ENCODE measurements at regions not wholly inside any gene's neighbourhood (a gene's known extent, or its start where the extent isn't known, plus 50 kb on each side); places are given as distances from the start of the nearest gene placed in this dataset.
A peak's percentile ranks its signal among the peaks of the same experiment; 100 is the strongest.

DNA sequence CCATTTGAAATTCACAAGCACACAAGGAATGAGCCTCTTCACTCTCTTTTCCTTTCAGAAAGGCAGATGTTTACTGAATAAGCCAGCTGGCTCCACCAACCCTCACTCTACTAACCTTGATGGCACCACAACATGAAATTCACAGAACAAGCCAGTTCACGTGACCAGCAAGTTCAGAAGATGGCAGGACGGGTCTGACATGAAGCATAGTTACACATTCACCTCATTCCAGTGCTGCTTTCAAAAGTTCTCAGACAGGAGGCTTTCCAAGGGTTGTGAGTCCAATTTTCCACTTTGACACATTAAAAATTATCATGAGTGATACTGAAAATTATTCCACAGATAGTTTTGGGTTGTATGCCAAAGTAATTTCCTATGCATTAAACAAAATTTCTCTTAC lies 74.2 kb upstream of the MBOAT2 start:
- DNase-seq: peak; percentile 44

DNA sequence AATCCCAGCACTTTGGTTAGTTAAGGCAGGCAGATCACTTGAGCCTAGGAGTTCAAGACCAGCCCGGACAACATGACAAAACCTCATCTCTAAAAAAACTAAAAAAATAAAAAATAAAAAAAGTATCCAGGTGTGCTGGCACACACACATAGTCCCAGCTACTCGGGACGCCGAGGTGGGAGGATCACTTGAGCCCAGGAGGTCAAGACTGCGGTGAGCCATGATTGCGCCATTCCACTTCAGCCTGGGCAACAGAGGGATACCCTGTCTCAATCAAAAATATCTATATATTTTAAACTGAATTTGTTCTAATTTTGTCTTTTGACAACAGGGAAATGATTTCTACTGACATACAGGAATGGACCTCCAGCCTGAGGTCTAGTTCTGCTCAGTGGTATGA lies 73.3 kb upstream of the MBOAT2 start:
- no peak for DNase-seq

DNA sequence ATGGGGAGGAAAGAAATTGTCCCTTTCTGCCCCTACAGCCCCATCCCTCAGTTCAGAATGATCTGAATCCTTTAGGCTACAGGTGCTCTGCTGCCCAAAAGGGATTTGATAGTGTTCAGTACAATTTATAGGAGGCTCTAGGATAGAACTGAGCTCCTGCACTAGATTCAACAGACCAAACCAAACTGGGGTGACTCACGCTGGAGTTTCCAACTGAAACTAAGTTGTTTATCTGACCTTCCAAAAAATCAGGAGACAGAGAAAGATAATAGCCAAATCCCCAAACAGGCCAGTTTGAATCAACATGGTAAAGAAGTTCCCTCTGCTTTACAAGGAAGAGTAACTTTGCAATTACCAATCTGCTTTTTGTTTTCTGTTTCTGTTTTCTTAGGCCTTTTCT lies 72.7 kb upstream of the MBOAT2 start:
- no peak for DNase-seq

DNA sequence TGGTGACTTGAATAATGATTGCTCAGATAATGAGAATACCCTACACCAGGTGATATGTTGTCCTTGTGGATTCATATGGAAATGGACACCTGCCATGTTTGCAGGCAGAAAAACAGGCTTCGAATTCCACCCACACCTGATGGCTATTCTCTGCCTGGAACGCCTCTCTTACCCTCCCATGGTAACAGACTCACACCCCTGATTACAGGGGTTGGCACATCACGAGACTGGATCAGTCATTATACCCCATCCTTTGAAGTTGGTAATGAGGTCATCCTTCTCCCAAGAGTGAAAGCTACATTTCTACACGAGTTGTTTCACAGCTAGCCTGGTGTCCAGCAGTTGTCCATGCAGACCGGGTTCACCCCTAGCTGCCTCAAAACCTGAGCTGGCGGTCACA lies 71.4 kb upstream of the MBOAT2 start:
- no peak for DNase-seq

DNA sequence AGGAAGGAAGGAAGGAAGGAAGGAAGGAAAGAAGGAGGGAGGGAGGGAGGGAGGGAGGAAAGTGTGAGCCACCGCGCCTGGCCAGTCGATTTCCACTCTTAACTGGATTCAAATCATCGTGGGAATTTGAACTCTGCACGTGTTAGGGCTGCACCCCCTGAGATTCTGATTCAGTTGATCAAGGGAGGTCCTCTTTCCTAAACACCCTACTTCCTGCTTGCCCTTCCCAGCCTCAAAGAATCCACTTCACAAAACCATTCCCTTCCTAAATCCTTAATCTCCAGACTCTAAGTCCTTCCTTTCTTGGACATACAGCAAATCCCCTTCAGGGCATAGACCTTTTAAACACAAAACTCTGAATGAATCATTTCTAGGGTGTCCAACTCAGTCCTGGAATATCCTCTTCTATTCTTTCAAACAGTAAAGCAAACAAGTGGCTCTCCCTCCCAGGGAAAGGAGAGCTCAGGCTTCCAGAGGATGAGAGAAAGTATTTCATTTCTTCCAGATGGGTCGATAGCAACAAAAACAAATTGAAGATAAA lies 68.2 kb upstream of the MBOAT2 start:
- DNase-seq: no peak

DNA sequence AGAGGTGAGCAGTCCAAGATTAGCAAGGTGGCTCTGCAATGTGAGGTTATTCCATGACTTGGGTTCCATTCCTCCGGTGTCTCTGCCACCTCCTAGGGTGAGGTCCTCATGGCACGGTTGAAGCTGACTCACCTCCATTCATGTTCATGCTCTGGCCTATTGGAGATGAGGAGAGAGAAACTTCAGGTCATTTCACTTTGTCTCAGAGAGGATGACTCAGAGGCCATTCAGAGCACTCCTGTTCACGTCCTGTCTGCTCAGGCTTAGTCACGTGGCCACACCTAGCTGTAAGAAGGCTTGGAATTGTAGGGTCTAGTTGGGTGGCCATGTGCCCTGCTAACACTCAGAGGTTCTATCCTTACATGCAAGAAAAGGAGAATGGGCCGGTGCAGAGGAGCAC lies 67.5 kb upstream of the MBOAT2 start:
- no peak for DNase-seq

DNA sequence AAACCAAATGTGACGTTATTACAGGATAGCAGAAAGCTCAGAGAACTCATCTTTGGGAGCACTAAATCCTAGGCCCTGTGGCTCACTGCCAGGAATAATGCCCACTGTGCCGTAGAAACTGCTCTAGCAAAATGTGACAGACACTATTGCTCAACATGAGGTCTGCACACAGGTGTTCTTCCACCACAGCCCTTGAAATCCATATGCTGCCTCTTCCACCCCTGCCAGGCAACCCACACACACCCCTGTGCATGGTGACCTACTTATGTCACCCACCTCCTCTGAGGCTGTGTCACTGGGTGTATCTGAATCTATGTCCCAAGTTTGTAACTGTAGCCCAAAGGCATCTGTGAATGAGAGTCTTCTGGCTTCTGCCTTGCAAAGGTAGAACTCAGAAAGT lies 66.1 kb upstream of the MBOAT2 start:
- no peak for DNase-seq

DNA sequence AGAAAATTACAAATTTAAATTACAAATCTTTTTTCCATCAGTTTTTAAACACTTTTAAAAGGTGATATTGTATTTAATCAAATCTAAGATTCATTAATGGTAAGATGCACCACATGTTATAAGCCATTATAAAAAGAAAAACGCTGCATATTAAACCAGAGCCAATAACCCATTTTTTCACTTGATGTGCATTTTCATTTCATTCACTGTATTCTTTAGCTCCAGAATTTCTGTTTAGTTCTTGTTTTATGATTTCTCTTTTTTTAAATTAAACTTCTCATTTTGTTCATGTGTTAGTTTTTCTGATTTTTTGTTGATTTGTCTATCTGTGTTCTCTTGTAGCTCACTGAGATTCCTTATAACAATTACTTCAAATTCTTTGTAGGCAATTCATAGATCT lies 62.4 kb upstream of the MBOAT2 start:
- no peak for DNase-seq

DNA sequence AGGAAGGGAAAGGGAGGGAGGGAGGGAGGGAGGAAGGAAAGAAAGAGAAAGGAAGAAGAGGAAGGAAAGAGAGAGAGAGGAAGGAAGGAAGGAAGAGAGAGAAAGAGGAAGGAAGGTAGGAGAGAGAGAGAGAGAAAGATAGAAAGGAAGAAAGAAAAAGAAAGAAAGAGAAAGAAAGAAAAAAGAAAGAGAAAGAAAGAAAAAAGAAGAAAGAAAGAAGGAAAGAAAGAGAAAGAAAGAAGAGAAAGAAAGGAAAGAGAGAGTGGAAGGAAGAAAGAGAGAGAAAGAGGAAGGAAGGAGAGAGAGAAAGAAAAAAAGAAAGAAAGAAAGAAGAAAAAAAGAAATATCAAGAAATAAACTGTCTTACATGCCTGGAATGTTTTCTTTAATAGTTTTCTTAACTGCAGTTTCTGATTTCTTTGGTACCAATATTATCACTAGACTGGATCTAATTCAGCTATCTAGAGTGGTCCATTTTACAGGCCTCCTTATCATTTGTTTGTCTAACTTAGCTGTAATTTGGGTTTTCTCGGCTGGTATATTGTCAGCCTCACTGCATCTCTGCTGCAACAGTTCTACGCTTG lies 59.6 kb upstream of the MBOAT2 start:
- DNase-seq: no peak

DNA sequence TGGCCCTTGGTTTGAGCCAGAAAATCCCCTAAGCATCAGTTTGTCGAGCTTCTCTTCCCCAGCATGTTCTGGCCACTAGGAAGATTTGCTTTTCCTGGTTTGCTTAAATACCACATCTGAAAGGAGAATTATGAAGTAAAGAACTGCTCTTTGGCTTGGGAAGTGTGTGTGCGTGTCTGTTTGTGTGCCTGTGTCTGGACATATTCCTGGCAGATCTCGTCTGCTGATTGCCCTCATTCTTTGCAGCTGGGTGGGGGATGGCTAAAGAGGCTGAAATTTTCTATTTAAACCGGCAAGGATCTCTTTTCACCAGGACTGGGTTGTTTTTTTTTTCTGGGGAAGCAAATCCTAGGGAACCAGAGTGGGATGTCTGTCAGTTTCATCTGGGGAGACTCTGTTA lies 57.3 kb upstream of the MBOAT2 start:
- DNase-seq: no peak

DNA sequence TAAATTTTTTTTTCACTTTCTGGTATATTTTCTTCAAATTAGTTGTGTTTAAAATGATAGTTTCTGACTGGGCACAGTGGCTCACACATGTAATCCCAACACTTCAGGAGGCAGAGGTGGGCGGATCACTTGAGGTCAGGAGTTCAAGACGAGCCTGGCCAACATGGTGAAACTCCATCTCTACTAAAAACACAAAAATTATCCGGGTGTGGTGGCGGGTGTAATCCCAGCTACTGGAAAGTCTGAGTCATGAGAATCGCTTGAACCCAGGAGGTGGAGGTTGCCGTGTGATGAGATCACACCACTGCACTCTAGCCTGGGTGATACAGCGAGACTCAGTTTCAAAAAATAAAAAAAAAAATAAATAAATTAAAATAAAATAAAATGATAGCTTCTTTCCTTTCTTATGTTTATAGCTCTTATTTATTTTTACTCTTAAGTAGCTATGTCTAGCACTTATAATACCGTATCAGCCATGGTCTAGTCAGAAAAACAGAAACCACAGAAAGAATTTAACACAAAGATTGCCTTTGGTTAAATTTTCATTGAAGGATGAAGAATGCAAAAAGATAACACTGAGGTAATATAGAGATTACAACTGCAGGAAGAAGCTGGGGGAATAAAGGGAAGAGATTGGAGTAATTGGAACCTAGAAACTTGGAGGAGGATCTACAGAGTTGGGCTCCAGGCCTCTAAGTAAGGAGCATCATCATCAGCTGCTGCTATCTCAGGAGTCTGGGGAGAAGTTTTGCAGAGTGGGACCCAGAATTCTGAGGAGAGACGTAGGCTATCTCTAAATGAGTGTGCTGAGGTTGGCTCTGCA lies 54.7 kb upstream of the MBOAT2 start:
- DNase-seq: no peak

DNA sequence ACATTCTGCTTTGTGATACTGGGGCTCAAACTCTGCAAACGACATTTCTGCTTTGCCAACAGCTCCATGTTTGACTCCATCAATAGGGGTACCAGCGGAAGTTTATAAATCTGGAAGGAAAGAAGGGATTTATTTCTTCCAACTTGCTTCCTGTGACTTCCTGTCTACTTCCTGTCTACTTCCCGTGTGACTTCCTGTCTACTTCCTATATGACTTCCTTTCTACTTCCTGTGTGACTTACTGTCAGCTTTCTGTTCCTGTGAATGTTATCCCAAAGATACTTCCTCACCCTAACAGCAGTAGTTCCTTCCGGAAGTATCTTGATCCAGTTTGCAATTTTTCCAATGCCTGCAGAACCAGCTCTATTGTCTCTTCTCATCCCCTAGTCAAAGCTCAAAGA lies 52.0 kb upstream of the MBOAT2 start:
- no peak for DNase-seq

DNA sequence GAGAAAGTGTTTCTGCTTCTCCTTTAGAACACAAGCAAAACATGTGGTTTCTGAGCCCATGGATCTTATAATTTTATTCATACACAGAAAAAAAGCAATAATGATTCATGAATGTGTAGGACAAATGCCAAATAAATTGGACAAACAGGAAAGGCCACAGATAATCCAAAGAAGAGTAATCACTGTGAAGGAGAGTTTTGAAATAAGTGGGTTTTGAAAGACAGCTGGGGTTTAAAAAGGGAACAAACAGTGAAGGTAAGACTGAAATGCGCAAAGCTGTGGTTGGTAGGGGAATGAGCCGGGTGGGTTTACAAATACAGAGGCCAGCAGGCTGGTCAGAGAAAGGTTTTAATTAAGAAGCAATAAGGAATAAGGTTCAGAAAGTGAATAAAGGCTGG lies 50.0 kb upstream of the MBOAT2 start:
- no peak for DNase-seq

Data from hindlimb muscle (tissue), 1 donor.